ENCODE measurements at regions not wholly inside any gene's neighbourhood (a gene's known extent, or its start where the extent isn't known, plus 50 kb on each side); places are given as distances from the start of the nearest gene placed in this dataset.
A peak's percentile ranks its signal among the peaks of the same experiment; 100 is the strongest.

DNA sequence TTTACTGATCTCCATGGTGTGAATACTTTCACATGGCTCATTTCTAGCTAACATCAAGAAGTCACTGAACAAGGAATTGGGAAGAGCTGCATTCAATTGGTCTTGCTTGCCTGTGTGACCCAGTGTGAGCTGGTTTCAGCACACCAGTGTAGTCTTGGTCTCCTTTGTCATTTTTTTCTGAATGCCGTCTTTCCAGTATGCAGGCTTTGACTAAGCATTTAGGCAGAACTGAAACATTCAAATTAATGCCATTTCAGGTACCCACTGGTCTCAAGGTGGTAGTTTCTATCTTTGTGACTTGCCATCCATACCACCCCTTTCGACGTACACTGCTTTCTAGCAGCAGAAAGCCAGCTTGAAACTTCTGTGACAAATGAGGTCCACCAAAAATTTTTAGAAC, 550.5 kb upstream of the BOD1L1 start:
- no peak for DNase-seq (ENCODE audit: low spot score)

DNA sequence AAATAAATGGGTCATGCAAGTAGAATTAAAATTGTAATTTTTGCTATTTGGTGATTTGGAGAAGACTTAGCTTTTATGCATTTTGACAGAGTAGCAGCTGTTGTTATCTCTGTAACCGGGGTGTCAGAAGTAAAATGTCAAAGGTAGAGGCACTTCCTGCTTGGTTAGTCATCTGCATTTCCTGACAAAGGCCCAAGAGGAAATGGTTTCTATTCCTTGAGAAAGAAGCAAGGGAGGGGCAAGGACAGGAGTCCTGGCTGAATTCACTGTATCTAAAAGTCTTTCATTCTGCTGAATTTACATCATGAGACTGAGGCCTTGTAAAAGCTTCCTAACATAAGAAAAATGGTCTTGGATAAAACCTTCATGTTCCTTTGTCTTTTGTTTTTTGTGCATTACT, 550.9 kb upstream of the BOD1L1 start:
- no peak for DNase-seq (ENCODE audit: low spot score)

DNA sequence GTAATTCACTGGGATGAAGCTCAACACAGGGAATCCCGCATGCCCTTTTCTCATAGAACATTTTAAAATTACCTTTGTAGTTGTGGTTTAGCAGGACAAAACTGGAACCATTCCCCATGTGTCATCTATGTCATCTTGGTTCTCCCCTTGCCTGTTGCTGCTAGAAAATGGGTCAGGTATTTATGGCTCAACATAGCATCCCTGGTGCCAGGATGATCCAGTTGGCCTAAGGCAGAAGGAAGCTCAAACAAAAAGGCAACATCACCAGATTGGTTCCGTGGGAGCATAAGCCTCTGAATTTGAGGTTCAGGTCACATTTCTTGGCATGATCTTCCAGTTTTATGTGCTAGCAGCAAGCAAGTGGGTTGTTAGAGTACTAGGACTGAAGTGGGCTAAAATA, 552.6 kb upstream of the BOD1L1 start:
- DNase-seq (ENCODE audit: low spot score), result no peak

DNA sequence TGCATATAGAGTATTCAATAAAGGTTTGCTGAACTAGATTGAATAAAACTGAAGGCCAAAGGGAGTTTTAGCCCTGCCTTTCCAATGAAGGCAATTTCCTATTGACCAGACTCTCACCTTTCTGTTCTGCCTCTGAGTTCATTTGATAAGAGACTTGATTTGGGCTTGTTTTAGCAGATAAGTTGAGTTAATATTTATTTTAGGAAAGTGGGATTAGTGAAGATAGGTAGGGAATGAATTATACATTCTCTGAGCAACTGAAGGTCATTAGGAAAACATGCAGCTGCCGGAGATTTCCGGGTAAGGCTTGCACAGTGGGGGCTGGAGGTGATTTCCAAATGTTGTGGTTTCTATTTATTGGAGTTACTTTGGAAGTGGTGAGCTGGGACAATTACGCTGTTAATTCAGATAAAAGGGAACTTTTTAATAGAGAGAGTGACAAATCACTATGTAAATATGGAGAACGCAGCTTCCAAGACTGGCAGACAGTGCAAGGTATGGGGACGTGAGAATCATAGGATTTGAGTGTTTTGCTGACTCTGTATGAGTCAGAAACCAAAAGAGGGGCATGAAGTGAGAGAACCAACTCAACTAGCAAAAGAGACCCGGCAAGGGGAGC, 553.6 kb upstream of the BOD1L1 start:
- DNase-seq (ENCODE audit: low spot score), result no peak

DNA sequence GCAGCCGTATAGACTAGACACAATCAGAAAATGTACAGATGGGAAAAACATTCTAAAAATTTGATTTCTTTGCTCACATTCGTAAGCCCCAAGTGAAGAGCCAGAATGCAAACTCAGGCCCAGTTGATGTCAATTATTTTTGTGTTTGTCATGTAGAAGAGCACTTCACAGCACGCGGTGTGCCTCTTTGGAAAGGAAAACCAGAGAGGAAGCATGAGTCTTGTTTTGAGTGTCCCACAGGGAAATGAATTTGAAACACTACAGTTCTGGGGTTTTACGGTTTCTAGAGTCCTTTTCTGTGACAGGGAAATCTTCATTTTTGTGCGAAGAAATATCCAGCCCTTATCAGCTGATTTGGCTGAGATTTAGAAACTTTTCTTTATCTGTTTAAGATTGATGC, 554.6 kb upstream of the BOD1L1 start:
- DNase-seq (ENCODE audit: low spot score), result no peak

DNA sequence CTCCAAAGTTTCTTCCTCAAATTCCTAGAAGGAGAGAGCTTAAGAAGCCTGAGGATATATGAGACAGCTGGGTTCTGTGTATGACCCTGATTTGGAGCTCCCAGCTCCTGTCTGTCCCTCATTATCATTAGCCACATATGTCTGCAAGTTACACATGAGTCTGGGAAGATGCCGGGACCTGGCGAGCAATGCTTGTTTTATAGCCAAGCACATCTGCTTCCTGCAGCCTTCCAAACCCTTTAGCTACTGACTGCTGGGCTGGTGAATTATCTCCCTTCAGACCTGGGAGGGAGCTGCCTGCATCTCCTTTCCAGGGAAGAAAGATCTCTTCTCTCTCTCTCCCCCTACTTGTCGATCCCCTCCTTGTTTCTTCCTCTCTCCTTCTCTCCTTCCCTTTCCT, 556.7 kb upstream of the BOD1L1 start:
- no peak for DNase-seq (ENCODE audit: low spot score)

DNA sequence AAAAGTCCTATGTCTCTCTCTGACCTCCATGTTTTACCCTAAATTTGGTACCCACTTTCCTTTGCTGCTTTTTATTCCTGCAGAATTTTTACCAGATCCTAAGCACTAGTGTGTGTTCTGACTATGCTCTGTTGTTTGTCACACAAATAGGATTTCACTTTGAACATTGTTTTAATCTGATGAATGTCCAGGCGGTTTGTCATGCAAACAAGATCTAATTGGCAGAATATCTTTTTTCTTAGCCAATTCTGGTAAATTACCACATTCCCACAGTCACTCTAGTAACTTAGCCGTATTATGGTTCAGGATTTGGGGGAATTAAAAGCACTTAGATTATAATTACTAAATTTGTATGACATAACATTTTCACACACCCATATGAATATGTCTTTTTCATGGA, 557.2 kb upstream of the BOD1L1 start:
- DNase-seq (ENCODE audit: low spot score), result no peak

DNA sequence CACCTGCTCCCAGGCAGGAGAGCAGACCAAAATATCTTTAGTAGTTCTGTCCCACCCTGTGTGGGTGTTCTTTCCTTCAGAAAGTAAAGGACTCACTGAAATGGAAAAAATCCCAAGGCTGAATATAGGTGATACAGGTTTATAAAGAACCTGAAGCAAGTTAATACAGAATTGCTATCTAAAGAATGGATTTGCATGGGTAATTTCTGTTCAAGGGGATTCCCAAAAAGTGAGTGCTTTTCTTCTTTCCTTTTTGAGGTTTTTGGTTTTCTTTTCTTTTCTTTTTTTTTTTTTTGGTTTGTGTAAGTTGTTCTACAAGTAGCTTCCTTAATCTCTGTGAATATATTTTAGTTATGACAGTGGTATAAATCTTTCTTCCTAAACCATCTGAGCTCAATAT, 560.7 kb upstream of the BOD1L1 start:
- no peak for DNase-seq (ENCODE audit: low spot score)

DNA sequence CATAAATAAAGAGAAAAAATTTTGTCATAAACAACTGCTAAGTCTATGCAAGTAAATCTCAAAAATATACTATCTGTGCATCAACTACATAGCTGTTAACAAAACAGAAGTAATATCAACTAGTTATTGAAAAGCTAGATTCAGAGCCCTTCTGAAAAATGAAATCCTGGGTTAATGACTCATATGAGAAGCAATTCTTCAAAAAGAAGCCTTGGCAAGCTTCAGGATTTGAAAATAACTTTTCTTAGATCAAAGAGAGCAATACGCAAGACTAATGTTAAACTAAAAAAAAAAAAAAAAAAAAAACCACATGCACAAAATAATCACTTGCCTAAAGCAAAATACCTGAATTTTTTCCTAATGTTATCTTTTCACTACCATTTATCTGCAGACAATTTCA, 566.1 kb upstream of the BOD1L1 start:
- DNase-seq (ENCODE audit: low spot score), result no peak

DNA sequence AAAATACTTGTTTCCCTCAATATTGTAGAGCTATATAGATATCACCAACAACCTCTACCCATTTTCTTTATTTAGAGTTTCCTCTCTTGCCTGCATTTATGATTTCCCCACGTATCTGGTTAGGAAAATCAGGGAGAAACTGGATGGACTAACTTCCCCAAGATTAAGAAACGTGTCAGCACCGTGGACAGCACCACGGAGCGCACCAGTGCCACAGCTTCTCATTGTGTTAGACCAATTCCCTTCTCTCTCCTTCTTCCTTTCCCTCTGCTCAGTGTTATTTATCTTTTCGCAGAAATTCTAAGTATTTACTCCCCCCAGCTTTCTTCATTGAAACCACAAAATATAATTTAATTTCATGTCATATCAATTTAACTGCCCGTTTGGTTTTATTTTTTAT, 568.6 kb upstream of the BOD1L1 start:
- peak; percentile 60 for DNase-seq (ENCODE audit: low spot score)

DNA sequence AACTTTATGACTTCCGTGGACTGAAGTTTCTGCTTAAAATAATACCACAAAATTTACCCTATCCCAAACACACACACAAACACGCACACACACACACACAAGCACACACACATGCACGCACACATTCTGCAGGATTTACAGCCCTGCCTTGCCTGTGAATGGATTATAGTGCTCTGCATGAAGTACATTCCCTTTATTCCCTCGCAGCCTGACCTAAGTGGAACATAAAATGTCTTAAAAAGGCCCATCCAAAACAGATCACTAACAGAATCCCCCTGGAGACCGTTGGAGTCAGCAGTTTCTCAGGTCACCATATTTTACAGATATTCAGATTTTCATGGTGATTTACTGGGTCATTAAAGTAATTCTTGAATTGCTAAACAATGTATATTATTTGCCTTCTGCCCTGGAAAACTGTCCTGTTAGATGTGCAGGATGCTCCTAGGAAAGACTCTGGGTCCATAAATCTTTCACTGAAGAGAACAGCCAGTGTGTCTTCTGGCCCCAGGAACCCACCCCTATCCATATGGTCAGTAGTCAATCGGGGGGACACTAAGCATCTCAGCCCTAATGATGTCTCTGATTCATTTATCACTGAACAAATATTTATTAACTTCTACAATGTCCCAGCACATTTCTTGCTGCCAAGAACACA, 587.7 kb upstream of the BOD1L1 start:
- no peak for DNase-seq (ENCODE audit: low spot score)

DNA sequence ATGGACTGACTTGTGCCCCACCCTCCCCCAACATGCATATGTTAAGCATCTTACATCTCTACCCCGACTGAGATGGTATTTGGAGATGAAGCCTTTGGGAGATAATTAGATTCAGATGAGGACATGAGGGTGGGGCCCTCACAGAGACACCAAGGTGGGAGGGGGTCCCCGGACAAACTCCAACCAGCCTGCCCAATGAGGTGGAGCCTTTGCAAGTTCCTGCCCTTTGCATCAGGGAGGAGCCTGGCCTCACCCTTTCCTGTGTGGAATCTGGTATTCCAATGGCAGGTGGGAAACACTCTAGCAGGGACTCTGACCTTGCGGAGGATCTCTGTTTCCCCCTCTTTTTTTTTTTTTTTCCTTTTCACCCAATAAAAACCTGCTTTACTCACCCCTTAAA, 589.9 kb upstream of the BOD1L1 start:
- no peak for DNase-seq (ENCODE audit: low spot score)

DNA sequence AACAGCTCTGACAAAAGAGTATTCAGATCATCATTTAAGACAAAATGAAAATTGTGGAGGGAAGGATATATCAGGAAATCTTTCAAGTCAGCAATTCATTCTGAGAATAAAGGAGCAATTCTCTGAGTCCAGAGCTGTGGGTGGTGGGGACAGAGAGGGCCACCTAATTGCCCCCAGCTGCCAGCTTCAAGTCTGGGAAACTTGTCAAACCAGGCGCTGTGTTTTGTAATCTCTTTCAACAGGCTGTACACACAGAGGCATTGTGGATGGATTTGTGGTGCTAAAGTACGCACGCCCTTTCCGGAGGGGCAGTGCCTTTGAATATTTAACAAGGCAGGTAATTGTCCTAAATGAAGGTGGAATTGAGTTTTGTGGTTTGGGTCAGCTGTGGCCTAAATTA, 591.1 kb upstream of the BOD1L1 start:
- DNase-seq (ENCODE audit: low spot score), result no peak

DNA sequence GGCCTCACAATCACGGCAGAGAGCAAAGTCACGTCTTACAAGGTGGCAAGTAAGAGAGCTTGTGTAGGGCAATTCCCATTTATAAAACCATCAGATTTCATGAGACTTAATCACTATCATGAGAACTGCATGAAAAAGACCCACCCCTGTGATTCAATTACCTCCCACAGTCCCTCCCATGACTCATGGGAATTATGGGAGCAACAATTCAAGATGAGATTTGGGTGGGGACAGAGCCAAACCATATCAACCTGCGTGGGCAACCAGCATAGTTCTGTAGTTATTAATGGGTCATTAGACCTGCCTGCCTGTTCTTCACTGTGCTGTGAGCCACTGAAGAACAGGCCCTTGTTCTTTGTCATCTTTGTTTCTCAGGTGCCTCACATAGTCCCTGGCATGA, 593.7 kb upstream of the BOD1L1 start:
- DNase-seq (ENCODE audit: low spot score), result no peak

DNA sequence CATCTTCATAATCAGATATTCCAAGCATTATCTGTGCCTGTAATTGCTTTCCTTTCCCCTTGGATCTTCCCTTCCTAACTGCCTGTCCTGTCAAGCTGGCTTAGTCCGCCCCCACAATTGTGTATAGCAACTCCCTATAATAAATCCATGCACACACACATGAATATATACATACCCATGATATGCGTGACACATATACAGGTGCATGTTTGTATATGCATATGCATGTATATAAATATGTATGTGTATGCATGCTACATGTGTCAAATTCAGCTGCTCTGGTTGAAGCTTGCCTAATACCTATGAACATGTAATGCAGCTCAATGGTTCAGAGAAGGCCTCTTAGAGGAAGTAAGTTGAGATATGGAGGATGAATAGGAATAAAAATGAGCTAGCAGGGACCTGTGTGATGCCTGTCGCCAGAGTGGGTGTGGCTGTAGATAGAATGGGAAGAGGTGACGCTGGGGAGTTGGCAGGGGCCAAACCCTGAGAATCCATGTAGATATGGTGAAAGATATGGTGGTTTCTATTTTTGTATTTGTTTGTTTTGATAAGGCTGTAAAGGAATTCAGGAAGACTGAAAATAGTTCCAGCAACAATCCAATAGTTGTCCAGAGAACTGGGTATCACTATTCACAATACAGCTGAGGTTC, 595.0 kb upstream of the BOD1L1 start:
- no peak for DNase-seq (ENCODE audit: low spot score)

DNA sequence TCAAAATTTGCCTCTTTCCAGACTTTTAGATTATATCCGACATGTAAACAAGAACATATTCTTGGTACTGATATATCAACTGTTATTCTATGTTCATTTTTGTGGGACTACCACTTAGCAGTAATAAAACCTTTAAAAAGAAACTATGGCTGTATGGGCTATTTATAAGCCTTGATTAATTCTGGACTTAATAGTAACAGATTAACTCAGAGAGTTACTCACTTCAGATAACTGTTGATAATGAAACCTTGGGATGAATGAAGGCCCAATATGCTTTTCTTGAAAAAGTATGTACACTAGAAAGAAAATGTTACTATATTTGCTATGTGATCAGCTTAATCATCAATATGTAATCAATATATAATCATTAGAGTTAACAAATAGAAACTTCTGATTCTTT, 595.9 kb upstream of the BOD1L1 start:
- DNase-seq (ENCODE audit: low spot score), result no peak

DNA sequence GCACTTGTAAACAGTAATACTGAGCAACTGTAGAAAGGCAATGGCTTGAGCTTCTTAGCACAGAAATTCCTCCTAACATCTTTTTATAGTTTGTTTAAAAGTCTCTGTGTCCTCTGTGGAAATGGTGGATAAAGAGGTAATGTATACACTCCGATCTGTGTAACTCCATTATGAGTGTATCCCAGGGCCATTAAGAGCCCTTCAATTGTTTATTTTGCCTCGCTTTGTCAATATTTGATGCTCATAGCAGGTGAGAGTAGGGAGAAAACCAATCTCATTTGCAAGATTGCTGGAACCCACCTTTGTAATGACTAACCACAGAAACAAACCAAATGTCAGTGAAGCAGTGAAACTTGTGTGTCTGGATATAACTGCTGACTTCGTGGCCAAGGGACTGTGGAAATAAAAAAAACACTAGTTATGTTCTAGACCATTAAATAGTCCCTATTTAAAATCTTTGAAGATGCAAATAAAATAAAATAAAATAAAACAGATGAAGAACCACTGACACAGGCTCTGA, 598.2 kb upstream of the BOD1L1 start:
- DNase-seq (ENCODE audit: low spot score), result no peak

DNA sequence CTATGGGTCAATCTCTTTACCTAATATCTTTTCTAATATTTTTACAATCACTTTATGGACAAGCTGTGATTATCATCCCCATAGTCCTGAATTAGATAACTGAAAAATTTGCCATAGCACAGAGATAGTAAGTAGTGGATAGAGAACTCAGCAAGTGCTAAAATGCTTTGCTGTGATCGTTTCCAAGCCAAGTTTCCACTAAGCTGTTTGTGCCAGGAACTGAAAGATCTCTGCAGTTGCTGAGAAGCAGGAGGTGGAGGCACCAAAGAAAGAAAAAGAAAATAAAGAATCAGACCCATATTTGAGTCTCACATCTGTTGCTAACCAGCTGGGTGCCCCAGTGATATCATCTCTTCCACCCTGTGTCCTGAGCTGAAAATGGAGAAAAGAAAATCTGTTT, 605.6 kb upstream of the BOD1L1 start:
- no peak for DNase-seq (ENCODE audit: low spot score)

DNA sequence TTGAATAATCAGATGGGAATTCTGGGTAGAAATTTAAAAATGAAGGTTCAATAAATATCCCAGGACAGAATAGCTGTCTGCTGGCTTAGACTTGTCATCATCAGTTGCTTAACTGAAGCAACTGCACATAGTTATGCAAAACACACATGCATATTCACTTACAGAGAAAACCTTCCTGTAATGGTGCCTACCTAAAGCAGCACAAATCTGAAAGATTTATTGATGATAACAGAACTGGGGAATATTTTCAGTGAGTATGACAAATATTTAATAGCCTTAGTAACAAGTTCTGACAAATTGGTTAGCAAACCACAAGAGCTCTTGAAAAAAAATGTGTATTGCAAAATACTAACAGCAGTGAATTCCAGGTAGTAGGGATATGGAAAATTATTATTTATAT, 606.8 kb upstream of the BOD1L1 start:
- no peak for DNase-seq (ENCODE audit: low spot score)

DNA sequence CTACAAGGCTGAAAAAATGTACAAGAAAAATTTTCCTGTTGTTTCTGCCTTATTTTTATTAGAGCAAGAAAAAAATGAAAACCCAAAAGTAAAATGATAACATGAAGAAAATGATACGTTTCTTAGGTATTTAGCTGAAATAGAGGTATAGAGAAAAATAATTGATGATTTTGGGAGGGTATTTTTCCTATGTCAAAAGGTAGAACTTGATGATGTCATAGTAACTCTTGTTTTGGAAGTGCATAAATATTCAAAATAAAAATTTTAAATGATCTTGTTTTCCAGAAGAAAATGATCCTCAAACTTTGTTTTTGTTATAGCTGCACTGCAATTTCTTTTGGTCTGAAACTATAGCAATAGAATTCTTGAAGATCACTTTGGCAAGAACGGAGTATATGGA, 608.8 kb upstream of the BOD1L1 start:
- DNase-seq (ENCODE audit: low spot score), result no peak

DNA sequence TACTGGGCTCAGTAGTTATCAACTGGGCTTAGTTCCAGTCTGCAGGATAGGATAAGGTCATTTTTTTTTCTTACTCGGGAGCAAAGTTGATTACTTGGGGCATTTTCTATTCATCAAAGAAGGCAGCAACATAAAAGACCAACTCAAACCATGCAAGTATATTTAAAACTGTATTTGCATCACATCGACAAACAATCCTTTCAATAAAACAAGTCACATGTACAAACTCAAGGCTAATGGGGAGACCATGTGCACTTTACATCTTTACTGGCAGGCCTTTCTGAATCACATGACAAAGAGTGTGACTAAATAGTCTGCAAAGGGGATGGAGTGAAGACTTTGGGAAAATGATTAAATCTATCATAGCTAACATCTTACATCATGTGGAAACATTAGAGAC, 610.4 kb upstream of the BOD1L1 start:
- DNase-seq (ENCODE audit: low spot score), result no peak

DNA sequence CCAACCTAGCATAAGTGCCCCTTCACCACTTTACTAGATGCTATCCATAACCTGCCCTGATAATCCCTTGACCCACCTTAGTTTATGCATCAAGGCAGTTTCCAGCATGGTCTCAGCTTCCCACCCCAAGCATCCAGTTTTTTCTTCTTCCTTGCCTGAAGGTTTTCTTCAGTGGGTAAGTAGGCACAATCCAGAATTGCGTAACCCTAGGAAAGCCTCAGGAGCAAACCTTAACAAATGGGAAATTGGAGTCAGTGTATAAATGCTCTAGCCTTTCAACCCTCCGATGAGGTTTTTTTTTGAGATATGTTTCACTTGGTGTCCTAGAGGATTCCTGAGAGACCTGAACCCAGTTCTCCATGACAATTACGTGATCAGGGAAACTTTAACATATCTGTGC, 614.0 kb upstream of the BOD1L1 start:
- DNase-seq (ENCODE audit: low spot score), result no peak

DNA sequence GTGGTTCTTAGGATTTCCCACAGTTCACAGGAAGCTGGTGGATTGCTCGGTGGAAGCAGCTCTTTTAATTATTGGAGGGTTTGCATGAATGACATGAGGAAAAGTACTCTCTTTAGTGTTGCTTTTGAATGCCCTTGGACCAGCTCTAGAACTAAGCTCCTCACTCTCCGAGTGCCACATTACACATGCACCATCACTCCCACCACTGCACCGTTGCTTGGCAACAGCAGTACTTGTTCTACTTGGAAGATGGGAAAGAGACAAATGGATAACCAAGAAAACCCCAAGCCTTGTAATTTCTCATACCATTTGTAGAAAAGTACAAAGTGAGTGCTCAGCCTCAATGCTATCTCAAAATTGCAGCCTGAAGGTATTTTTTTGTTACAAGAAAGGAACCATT, 620.2 kb upstream of the BOD1L1 start:
- no peak for DNase-seq (ENCODE audit: low spot score)

DNA sequence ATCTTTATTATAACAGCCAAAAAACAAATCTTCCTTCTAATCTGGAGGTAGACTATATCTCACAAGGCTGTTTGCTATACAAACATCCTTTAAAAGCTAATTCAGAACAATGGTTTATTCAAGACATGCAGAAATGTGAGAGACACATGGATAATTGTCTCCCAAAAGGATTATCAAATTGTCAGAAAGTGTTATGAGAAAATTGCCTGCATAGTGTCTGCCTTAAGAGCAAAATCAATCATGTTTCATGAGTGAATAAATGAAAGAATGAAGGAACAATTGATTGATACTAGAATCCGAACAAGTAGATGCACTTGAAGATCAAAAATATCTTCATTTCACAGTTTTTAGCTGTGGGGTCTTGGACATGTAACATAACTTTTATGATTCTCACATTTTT, 621.7 kb upstream of the BOD1L1 start:
- no peak for DNase-seq (ENCODE audit: low spot score)

Data from ecto neural progenitor cell (in vitro differentiated cells).